Tibial artery (tissue), 4 donors: ENCODE measurements at regions not wholly inside any gene's neighbourhood (a gene's known extent, or its start where the extent isn't known, plus 50 kb on each side); places are given as distances from the start of the nearest gene placed in this dataset.

Source experiments
- DNase-seq, 2 donors: peaks; one replicate each; pipeline ENCODE4 v3.0.0-alpha.2; 2019
- H3K27ac ChIP-seq, 2 donors: fragments of 200-600 bp; sonication (generic) in 1 of 2; 1 replicate in 1 of 2; 2 replicates in 1 of 2; pipeline ENCODE4 v1.5.1; 2018 to 2019; ENCODE audit warnings: mild to moderate bottlenecking in 1 of 2
- H3K27me3 ChIP-seq, 2 donors: fragments of 200-600 bp; sonication (generic) in 1 of 2; one replicate each; pipeline versions ENCODE4 v1.5.1 to v1.6.0; 2016 to 2019
- H3K36me3 ChIP-seq, 3 donors: fragments of 200-600 bp; sonication (generic) in 2 of 3; one replicate each; pipeline ENCODE4 v1.5.1; 2016 to 2019; ENCODE audit warnings: mild to moderate bottlenecking in 2 of 3
- H3K4me1 ChIP-seq, 4 donors: fragments of 200-600 bp; sonication (generic) in 2 of 4; 1 replicate in 3 of 4; 2 replicates in 1 of 4; pipeline ENCODE4 v1.5.1; 2016 to 2019
- H3K4me3 ChIP-seq, 2 donors: fragments of 200-600 bp; sonication (generic) in 1 of 2; 1 replicate in 1 of 2; 2 replicates in 1 of 2; pipeline ENCODE4 v1.5.1; 2018 to 2019; ENCODE audit warnings: mild to moderate bottlenecking in 2 of 2
- H3K9me3 ChIP-seq, 3 donors: fragments of 200-600 bp; sonication (generic) in 1 of 3; one replicate each; pipeline ENCODE4 v1.5.1; 2016 to 2019
- intact Hi-C: fragments of 100-400 bp; cut with DNase I; formaldehyde crosslinking; loops from one replicate; pipeline ENCODE4 v1.15.0; 2023; ENCODE audit warnings: low total_unique reads
- TF ChIP-seq, protein P1 (sequence below), 2 experiments: fragments of 200-600 bp in 1 of 2; fragments of 450-650 bp in 1 of 2; IDR thresholded peaks; one replicate each; pipeline ENCODE4 v1.5.1; 2017 to 2019; ENCODE audit warnings: antibody characterized with exemption in 2 of 2, mild to moderate bottlenecking in 1 of 2, moderate library complexity in 1 of 2

- intact Hi-C loops, result no loop called here
- Histone ChIP-seq H3K4me3 (no peak overlapping the region), H3K27me3 (no peaks in the 10 kb centered on the region), H3K4me1 (no peaks in the 10 kb centered on the region), H3K9me3 (no peaks in the 10 kb centered on the region), H3K27ac (no peak overlapping the region), H3K36me3 (no peaks in the 10 kb centered on the region)
- TF ChIP-seq, protein P1, sequence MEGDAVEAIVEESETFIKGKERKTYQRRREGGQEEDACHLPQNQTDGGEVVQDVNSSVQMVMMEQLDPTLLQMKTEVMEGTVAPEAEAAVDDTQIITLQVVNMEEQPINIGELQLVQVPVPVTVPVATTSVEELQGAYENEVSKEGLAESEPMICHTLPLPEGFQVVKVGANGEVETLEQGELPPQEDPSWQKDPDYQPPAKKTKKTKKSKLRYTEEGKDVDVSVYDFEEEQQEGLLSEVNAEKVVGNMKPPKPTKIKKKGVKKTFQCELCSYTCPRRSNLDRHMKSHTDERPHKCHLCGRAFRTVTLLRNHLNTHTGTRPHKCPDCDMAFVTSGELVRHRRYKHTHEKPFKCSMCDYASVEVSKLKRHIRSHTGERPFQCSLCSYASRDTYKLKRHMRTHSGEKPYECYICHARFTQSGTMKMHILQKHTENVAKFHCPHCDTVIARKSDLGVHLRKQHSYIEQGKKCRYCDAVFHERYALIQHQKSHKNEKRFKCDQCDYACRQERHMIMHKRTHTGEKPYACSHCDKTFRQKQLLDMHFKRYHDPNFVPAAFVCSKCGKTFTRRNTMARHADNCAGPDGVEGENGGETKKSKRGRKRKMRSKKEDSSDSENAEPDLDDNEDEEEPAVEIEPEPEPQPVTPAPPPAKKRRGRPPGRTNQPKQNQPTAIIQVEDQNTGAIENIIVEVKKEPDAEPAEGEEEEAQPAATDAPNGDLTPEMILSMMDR (IDR thresholded peaks at IDR 0.05), result no peak
- no peak for DNase-seq
These were observed 130.1 kb upstream of the ADAMTS18 start for GRCh38 chr16:77564791-77565390.

GRCh38 chr16:77569406-77569805, 134.6 kb upstream of the ADAMTS18 start:
- TF ChIP-seq, protein P1 (IDR thresholded peaks at IDR 0.05), result no peak
- H3K27me3 ChIP-seq, result peaks cover 0 to 8% of the 10 kb centered on the region in 2 donors
- DNase-seq, result no peak
- H3K4me1 ChIP-seq, result no peaks in the 10 kb centered on the region
- intact Hi-C loops, result no loop called here
- no peaks in the 10 kb centered on the region for H3K36me3 ChIP-seq
- H3K27ac ChIP-seq, result no peak overlapping the region
- H3K4me3 ChIP-seq, result no peak overlapping the region
- H3K9me3 ChIP-seq, result no peaks in the 10 kb centered on the region

DNA sequence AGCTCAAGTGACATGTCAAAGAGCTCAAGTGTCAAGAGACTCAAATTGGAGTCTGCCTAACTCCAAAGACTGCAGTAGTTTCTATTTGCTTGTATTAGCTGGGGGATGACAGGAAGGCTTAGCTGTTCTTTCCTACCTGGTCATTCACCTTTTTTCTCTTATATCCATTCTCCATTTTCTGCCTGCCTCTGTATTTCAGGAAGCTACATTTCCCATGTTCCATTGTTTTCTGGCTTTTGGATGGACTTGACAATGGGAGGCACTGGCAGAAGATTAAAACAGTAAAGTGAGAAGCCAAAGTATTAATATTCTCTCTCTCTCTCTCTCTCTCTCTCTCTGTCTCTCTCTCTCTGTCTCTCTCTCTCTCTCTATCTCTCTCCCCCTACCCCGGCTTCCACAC, 135.7 kb upstream of the ADAMTS18 start:
- intact Hi-C loops, result no loop called here
- H3K36me3 ChIP-seq, result no peaks in the 10 kb centered on the region
- no peak overlapping the region for H3K4me3 ChIP-seq
- H3K4me1 ChIP-seq, result no peaks in the 10 kb centered on the region
- DNase-seq, result no peak
- TF ChIP-seq, protein P1 (IDR thresholded peaks at IDR 0.05), result no peak
- peaks cover 0 to 8% of the 10 kb centered on the region in 2 donors for H3K27me3 ChIP-seq
- H3K27ac ChIP-seq, result no peak overlapping the region
- no peaks in the 10 kb centered on the region for H3K9me3 ChIP-seq

- peaks cover 0 to 8% of the 10 kb centered on the region in 2 donors for H3K27me3 ChIP-seq
- no peak for DNase-seq
- no peak overlapping the region for H3K4me3 ChIP-seq
- H3K36me3 ChIP-seq, result no peaks in the 10 kb centered on the region
- TF ChIP-seq, protein P1 (IDR thresholded peaks at IDR 0.05), result no peak
- no peak overlapping the region for H3K27ac ChIP-seq
- intact Hi-C loops, result no loop called here
- H3K9me3 ChIP-seq, result no peaks in the 10 kb centered on the region
- no peaks in the 10 kb centered on the region for H3K4me1 ChIP-seq
These were observed 136.5 kb upstream of the ADAMTS18 start for GRCh38 chr16:77571115-77571862.

DNA sequence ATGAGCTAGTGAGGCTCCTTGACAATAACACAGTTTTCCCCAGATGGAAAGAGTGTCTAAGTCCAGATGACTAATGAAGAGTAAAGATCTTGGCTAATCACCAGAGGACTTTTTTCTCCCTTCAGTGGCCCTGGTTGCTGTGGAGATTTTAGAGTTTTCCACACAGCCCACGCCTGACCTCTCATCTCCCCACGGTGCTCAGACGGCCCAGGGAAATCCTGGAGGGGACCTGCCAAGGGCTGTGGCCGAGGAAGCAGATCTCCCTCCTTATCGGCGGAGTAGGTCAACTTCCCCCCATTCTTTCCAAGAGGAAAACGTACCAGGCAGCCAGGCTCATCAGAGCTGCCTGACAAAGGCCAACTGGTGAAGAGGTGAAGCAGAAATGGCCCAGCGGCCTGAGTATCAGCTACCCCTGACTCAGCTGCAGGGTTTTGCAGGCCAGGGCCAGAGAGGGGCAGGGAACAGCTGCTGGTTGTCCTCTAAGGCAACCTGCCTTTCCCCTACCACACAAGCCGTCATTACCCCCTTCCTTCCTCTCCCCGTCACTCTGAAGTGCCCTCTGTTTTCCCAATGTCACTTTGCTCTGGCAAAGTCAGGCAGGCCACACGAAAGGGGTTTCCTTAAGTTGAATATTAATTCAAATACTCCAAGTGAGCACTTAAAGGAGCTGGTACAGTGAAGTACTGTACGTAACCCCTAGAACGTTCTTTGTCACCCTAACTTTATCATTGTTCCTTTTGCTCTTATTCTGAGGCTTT, 140.2 kb upstream of the ADAMTS18 start:
- H3K36me3 ChIP-seq, result no peaks in the 10 kb centered on the region
- H3K4me1 ChIP-seq, result no peaks in the 10 kb centered on the region
- DNase-seq, result no peak
- H3K27ac ChIP-seq, result no peak overlapping the region
- H3K9me3 ChIP-seq, result no peaks in the 10 kb centered on the region
- peaks cover 0 to 8% of the 10 kb centered on the region in 2 donors for H3K27me3 ChIP-seq
- H3K4me3 ChIP-seq, result no peak overlapping the region
- intact Hi-C loops, result no loop called here
- TF ChIP-seq, protein P1 (IDR thresholded peaks at IDR 0.05), result no peak
